ENCODE measurements at regions not wholly inside any gene's neighbourhood (a gene's known extent, or its start where the extent isn't known, plus 50 kb on each side); places are given as distances from the start of the nearest gene placed in this dataset.

DNA sequence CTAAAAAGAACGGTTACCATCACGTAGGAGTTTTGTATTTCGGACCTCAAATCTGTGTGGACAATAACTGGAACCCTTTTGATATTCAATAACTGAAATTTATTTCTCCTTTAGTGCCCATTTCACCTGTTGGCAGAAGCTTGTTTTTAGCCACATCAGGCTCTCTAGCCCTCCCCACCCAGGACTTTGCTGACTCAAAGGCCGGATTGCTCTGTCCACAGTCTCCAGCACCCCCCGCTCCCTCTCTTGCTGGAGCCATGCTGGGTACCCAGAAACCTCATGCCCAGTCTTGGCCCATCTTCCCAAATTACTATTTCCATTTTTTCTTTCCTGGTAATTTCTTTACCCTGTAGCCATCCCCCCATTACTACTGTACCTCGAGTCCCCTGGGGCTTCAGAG is 55.8 kb upstream of the DUSP22 start:
- TF ChIP-seq, protein P1, sequence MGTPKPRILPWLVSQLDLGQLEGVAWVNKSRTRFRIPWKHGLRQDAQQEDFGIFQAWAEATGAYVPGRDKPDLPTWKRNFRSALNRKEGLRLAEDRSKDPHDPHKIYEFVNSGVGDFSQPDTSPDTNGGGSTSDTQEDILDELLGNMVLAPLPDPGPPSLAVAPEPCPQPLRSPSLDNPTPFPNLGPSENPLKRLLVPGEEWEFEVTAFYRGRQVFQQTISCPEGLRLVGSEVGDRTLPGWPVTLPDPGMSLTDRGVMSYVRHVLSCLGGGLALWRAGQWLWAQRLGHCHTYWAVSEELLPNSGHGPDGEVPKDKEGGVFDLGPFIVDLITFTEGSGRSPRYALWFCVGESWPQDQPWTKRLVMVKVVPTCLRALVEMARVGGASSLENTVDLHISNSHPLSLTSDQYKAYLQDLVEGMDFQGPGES (IDR thresholded peaks at IDR 0.05; ENCODE audit: low read depth, low read length) = no peak
- TF ChIP-seq, protein P2, sequence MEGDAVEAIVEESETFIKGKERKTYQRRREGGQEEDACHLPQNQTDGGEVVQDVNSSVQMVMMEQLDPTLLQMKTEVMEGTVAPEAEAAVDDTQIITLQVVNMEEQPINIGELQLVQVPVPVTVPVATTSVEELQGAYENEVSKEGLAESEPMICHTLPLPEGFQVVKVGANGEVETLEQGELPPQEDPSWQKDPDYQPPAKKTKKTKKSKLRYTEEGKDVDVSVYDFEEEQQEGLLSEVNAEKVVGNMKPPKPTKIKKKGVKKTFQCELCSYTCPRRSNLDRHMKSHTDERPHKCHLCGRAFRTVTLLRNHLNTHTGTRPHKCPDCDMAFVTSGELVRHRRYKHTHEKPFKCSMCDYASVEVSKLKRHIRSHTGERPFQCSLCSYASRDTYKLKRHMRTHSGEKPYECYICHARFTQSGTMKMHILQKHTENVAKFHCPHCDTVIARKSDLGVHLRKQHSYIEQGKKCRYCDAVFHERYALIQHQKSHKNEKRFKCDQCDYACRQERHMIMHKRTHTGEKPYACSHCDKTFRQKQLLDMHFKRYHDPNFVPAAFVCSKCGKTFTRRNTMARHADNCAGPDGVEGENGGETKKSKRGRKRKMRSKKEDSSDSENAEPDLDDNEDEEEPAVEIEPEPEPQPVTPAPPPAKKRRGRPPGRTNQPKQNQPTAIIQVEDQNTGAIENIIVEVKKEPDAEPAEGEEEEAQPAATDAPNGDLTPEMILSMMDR (IDR thresholded peaks at IDR 0.05) = no peak
- TF ChIP-seq YY1 (IDR thresholded peaks at IDR 0.05; ENCODE audit: low read depth) (no peak), RCOR1 (IDR thresholded peaks at IDR 0.05; ENCODE audit: low read length) (no peak), RAD21 (IDR thresholded peaks at IDR 0.05; ENCODE audit: low read length) (no peak), EP300 (IDR thresholded peaks at IDR 0.05; ENCODE audit: borderline replicate concordance in 1 of 2, low read depth in 1 of 2, low read length in 1 of 2) (no peak)
- TF ChIP-seq, protein P3, sequence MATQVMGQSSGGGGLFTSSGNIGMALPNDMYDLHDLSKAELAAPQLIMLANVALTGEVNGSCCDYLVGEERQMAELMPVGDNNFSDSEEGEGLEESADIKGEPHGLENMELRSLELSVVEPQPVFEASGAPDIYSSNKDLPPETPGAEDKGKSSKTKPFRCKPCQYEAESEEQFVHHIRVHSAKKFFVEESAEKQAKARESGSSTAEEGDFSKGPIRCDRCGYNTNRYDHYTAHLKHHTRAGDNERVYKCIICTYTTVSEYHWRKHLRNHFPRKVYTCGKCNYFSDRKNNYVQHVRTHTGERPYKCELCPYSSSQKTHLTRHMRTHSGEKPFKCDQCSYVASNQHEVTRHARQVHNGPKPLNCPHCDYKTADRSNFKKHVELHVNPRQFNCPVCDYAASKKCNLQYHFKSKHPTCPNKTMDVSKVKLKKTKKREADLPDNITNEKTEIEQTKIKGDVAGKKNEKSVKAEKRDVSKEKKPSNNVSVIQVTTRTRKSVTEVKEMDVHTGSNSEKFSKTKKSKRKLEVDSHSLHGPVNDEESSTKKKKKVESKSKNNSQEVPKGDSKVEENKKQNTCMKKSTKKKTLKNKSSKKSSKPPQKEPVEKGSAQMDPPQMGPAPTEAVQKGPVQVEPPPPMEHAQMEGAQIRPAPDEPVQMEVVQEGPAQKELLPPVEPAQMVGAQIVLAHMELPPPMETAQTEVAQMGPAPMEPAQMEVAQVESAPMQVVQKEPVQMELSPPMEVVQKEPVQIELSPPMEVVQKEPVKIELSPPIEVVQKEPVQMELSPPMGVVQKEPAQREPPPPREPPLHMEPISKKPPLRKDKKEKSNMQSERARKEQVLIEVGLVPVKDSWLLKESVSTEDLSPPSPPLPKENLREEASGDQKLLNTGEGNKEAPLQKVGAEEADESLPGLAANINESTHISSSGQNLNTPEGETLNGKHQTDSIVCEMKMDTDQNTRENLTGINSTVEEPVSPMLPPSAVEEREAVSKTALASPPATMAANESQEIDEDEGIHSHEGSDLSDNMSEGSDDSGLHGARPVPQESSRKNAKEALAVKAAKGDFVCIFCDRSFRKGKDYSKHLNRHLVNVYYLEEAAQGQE (IDR thresholded peaks at IDR 0.05; ENCODE audit: low read depth, low read length) = no peak

Measured in SK-N-SH (cell line).